Urinary bladder (tissue), 3 donors: ENCODE measurements at regions not wholly inside any gene's neighbourhood (a gene's known extent, or its start where the extent isn't known, plus 50 kb on each side); places are given as distances from the start of the nearest gene placed in this dataset.
"Not testable (repeated sequence)": the region's sequence is repeated elsewhere in the genome, so short reads cannot be mapped to it uniquely, and the experiment has no call there.

Experiments used
- DNase-seq: peaks from one replicate; pipeline ENCODE4 v3.0.0-alpha.2; 2015; ENCODE audit errors: extremely low spot score
- H3K27ac ChIP-seq: one replicate; pipeline ENCODE4 v1.5.1; 2013; ENCODE audit warnings: low read depth, mild to moderate bottlenecking, moderate library complexity
- H3K36me3 ChIP-seq: one replicate; pipeline ENCODE4 v1.6.1; 2013; ENCODE audit warnings: mild to moderate bottlenecking, moderate library complexity; ENCODE audit not compliant: insufficient read depth
- H3K4me1 ChIP-seq: one replicate; pipeline ENCODE4 v1.6.1; 2013; ENCODE audit warnings: mild to moderate bottlenecking, moderate library complexity; ENCODE audit not compliant: insufficient read depth
- H3K4me3 ChIP-seq: one replicate; pipeline ENCODE4 v1.5.1; 2013; ENCODE audit warnings: low read depth, low read length
- WGBS: extraction: QIAGEN DNeasy Blood & Tissue Kit; methylation state at CpG from one replicate; pipeline ENCODE4 v1.1.7; 2013; 5-methylcytosine and 5-hydroxymethylcytosine counted together
- donor health status: healthy with polysubstance abuse.
- donor health status: healthy.

DNA sequence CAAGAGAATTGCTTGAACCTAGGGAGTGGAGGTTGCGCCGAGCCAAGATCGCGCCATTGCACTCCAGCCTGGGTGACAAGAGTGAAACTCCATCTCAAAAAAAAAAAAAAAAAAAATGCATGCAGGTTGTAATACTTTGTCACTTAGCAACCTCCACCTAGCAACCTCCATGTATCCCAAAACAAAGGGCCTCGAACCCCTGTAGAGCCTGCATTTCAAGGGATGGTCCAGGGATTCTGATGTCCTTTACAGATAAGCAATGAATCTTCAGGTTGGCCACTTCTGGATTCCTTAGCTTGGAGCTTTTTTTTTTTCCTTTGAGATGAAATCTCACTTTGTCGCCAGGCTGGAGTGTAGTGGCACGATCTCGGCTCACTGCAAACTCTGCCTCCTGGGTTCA lies 1211.0 kb downstream of the TYW1 start:
- Histone ChIP-seq H3K4me3 (no peak overlapping the region), H3K4me1 (no peaks in the 10 kb centered on the region), H3K36me3 (no peaks in the 10 kb centered on the region), H3K27ac (no peak overlapping the region)
- DNase-seq, result no peak
- WGBS, result 94% methylated on average over 8 of the region's 8 CpGs

DNA sequence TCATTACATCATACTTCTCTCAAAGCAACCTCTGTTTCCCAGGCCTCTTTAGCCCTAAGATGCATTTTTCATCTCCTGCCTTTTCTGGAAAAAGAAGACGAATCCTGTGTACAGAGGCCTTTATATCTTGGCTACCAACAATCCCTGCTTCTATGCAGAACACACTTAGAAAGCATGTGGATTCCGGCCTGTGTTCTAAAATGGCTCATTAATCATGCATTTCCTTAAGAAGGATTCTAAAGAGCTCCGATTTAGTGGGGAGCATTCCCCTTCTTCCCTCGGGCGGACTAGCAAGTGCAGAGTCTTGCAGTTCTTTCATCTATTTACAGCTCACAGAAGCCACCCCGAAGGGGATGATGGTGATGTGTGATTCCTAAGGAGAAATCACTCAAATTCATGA lies 1212.9 kb downstream of the TYW1 start:
- 73% methylated on average over 6 of the region's 6 CpGs for WGBS
- DNase-seq, result no peak
- no peaks in the 10 kb centered on the region for H3K4me1 ChIP-seq
- H3K27ac ChIP-seq, result no peak overlapping the region
- H3K4me3 ChIP-seq, result no peak overlapping the region
- no peaks in the 10 kb centered on the region for H3K36me3 ChIP-seq

GRCh38 chr7:68213838-68214237 lies 1217.2 kb downstream of the TYW1 start:
- H3K4me1 ChIP-seq, result no peaks in the 10 kb centered on the region
- no peak for DNase-seq
- H3K27ac ChIP-seq, result no peak overlapping the region
- no peak overlapping the region for H3K4me3 ChIP-seq
- no peaks in the 10 kb centered on the region for H3K36me3 ChIP-seq
- WGBS, result 90% methylated on average over 3 of the region's 3 CpGs

- H3K36me3 ChIP-seq, result no peaks in the 10 kb centered on the region
- WGBS, result 57% methylated on average over 5 of the region's 5 CpGs
- H3K4me1 ChIP-seq, result no peaks in the 10 kb centered on the region
- H3K27ac ChIP-seq, result no peak overlapping the region
- DNase-seq, result no peak
- no peak overlapping the region for H3K4me3 ChIP-seq
Observed at GRCh38 chr7:68216051-68216450, 1219.4 kb downstream of the TYW1 start.

GRCh38 chr7:68217426-68217825 lies 1220.8 kb downstream of the TYW1 start:
- DNase-seq, result no peak
- H3K36me3 ChIP-seq, result no peaks in the 10 kb centered on the region
- no peak overlapping the region for H3K27ac ChIP-seq
- no peak overlapping the region for H3K4me3 ChIP-seq
- no peaks in the 10 kb centered on the region for H3K4me1 ChIP-seq
- WGBS, result 72% methylated on average over 2 of the region's 2 CpGs

DNA sequence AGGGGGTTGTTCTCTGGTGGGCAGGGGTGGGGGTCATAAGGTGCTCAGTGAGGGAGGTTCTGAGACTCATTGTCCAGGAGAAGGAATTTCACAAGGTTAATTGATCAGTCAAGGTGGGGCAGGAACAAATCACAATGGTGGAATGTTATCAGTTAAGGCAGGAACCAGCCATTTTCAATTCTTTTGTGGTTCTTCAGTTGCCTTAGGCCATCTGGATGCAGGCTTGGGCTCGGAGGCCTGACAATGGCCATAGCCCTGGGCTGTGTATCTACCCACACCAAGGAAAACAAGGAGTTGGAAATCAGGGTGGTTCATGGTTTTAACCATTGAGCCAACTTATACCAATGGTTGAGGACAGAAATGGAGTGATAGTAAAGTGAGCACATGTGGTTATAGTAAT lies 1221.8 kb downstream of the TYW1 start:
- no peaks in the 10 kb centered on the region for H3K4me1 ChIP-seq
- H3K36me3 ChIP-seq, result no peaks in the 10 kb centered on the region
- 83% methylated on average over 1 of the region's 1 CpG for WGBS
- H3K4me3 ChIP-seq, result no peak overlapping the region
- H3K27ac ChIP-seq, result no peak overlapping the region
- no peak for DNase-seq

DNA sequence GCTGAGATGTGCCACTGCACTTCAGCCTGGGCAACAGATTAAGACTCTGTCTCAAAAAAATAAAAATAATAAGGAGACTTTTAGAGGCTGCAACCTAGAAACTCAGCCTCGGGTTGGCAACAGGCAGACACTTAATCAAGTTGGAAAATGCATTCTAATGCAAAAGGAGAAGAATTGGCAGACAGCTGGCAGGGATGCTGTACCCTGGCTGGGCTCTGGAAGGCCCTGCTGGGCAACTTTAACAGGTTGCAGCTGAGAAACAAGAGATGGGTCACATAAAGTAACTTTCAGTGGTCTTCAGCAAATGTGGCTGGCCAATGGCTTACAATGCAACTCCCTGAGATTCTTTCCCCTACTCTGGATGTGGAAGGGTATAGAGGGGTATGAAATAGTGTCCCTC lies 1225.7 kb downstream of the TYW1 start:
- Histone ChIP-seq H3K4me3 (no peak overlapping the region), H3K27ac (no peak overlapping the region), H3K4me1 (no peaks in the 10 kb centered on the region), H3K36me3 (no peaks in the 10 kb centered on the region)
- DNase-seq, result no peak
- WGBS, result 83% methylated on average over 1 of the region's 1 CpG

DNA sequence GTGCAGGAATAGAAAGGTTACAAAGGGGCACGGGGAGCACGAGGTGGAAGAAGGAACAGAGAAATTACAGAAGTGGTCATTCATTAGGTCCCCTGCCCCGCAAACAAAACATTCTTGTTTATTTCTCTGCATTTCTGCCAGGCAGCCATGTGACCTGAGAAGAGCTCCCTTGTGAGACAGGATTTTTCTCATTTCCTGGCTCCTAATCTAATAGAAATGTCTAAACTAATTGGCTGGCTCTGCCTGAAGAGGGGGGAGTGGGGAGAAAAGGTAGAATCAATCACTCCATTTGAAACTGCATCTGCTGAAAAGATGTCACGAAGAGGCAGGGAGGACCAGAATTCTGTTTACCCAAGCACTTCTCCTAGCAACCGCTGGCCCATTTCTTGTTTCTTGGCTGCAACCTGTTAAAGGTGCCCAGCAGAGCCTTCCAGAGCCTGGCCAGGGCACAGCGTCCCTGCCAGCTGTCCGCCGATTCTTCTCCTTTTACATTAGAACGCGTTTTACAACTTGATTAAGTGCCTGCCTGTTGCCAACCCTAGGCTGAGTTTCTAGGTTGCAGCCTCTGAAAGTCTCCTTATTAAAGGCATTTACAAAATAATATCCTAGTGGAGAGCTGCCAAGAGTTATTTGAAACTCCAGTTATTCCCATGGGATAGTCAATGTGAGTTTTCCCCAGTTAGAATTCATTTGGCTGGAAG lies 1227.6 kb downstream of the TYW1 start:
- H3K4me1 ChIP-seq, result no peaks in the 10 kb centered on the region
- H3K36me3 ChIP-seq, result no peaks in the 10 kb centered on the region
- H3K4me3 ChIP-seq, result no peak overlapping the region
- 28% methylated on average over 10 of the region's 10 CpGs for WGBS
- H3K27ac ChIP-seq, result no peak overlapping the region
- DNase-seq, result peak; percentile 17

DNA sequence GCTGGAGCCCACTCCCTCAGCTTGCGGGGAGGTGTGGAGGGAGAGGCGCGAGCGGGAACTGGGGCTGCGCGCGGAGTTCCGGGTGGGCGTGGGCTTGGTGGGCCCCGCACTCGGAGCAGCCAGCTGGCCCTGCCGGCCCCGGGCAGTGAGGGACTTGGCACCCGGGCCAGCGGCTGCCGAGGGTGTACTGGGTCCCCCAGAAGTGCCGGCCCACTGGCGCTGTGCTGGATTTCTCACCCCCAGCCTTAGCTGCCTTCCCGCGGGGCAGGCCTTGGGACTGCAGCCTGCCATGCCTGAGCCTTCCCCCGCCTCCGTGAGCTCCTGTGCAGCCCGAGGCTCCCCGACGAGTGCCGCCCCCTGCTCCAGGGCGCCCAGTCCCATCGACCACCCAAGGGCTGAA lies 1234.4 kb downstream of the TYW1 start:
- H3K4me3 ChIP-seq, H3K36me3 ChIP-seq, H3K4me1 ChIP-seq, H3K27ac ChIP-seq, DNase-seq: not testable (repeated sequence)
- WGBS, result 83% methylated on average over 20 of the region's 28 CpGs

GRCh38 chr7:68235937-68236336 lies 1239.3 kb downstream of the TYW1 start:
- no peak overlapping the region for H3K27ac ChIP-seq
- WGBS, result 77% methylated on average over 1 of the region's 1 CpG
- no peak for DNase-seq
- H3K4me1 ChIP-seq, result no peaks in the 10 kb centered on the region
- H3K4me3 ChIP-seq, result no peak overlapping the region
- H3K36me3 ChIP-seq, result no peaks in the 10 kb centered on the region

- WGBS, result 60% methylated on average over 4 of the region's 4 CpGs
Observed at GRCh38 chr7:68238204-68238805, 1241.7 kb downstream of the TYW1 start.

GRCh38 chr7:68243128-68243527 lies 1246.5 kb downstream of the TYW1 start:
- WGBS, result 86% methylated on average over 2 of the region's 2 CpGs
- Histone ChIP-seq H3K27ac (no peak overlapping the region), H3K36me3 (no peaks in the 10 kb centered on the region), H3K4me3 (no peak overlapping the region), H3K4me1 (no peaks in the 10 kb centered on the region)
- no peak for DNase-seq

More at GRCh38 chr7:68238204-68238805, 1241.7 kb downstream of the TYW1 start:
- no peak overlapping the region for H3K4me3 ChIP-seq
- no peaks in the 10 kb centered on the region for H3K4me1 ChIP-seq
- no peaks in the 10 kb centered on the region for H3K36me3 ChIP-seq
- DNase-seq, result no peak
- no peak overlapping the region for H3K27ac ChIP-seq

- Histone ChIP-seq H3K4me3 (no peak overlapping the region), H3K4me1 (no peaks in the 10 kb centered on the region), H3K27ac (no peak overlapping the region), H3K36me3 (no peaks in the 10 kb centered on the region)
- DNase-seq, result no peak
- 84% methylated on average over 7 of the region's 7 CpGs for WGBS
Observed at GRCh38 chr7:68244389-68244788, 1247.8 kb downstream of the TYW1 start.

DNA sequence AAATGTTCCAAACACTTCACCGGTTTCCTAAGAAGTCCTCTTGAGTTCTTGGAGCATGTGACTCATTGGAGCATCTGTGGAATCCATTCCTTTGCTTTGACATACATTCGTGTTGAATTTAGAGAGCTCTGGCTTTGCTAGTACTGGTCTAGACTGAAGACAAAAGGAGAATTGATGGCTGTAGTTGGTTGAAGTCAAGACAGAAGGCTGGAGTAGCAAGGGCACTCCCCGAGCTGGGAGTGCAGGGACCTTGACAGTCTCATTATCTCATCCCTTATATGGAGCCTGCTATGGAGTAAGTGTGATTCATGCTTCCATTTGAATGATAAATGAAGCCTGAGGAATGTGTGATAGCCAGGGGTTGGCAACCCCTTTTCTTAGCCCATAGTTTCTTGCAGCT lies 1249.1 kb downstream of the TYW1 start:
- no peak for DNase-seq

More for the DNA sequence above, 1249.1 kb downstream of the TYW1 start:
- no peaks in the 10 kb centered on the region for H3K4me1 ChIP-seq
- H3K27ac ChIP-seq, result no peak overlapping the region
- WGBS, result 56% methylated on average over 3 of the region's 3 CpGs
- H3K36me3 ChIP-seq, result no peaks in the 10 kb centered on the region
- no peak overlapping the region for H3K4me3 ChIP-seq
